Natural killer cell treated with Interleukin-12 subunit alpha and Interleukin-12 subunit beta and Interleukin-15 and Interleukin-18, amount 100 ng/mL, for 72 hours (primary cell): ENCODE measurements at regions not wholly inside any gene's neighbourhood (a gene's known extent, or its start where the extent isn't known, plus 50 kb on each side); places are given as distances from the start of the nearest gene placed in this dataset.
"Not testable (repeated sequence)": the region's sequence is repeated elsewhere in the genome, so short reads cannot be mapped to it uniquely, and the experiment has no call there.

ENCODE experiments used
- ATAC-seq, 2 donors: fragments of 150-1000 bp; cut with Tn5 transposase in 1 of 2; sonication (Bioruptor Pico), chemical (Tn5 transposase) in 1 of 2; 2 replicates each; pipeline ENCODE4 v1.10.0; 2021
- DNase-seq: peaks from one replicate; pipeline ENCODE4 v3.0.0; 2022; ENCODE audit warnings: low spot score
- H3K27ac Mint-ChIP-seq, 2 donors: 1 replicate in 1 of 2; 2 replicates in 1 of 2; pipeline ENCODE4 v1.8.0; 2022; ENCODE audit warnings: mixed read lengths in 2 of 2, mild to moderate bottlenecking in 1 of 2, moderate library complexity in 1 of 2
- H3K27me3 Mint-ChIP-seq, 2 donors: 1 replicate in 1 of 2; 2 replicates in 1 of 2; pipeline ENCODE4 v1.8.0; 2022; ENCODE audit warnings: mixed read lengths in 2 of 2
- H3K36me3 Mint-ChIP-seq: one replicate; pipeline ENCODE4 v1.8.0; 2022; ENCODE audit warnings: mixed read lengths
- H3K4me1 Mint-ChIP-seq, 2 donors: 1 replicate in 1 of 2; 2 replicates in 1 of 2; pipeline ENCODE4 v1.8.0; 2022; ENCODE audit warnings: low read depth in 2 of 2, mixed read lengths in 2 of 2, mild to moderate bottlenecking in 1 of 2
- H3K4me3 Mint-ChIP-seq: one replicate; pipeline ENCODE4 v1.8.0; 2022; ENCODE audit warnings: mixed read lengths
- H3K9me3 Mint-ChIP-seq: 2 replicates; pipeline ENCODE4 v1.8.0; 2022; ENCODE audit warnings: mixed read lengths

GRCh38 chr11:33448461-33449130, 191.4 kb downstream of the HIPK3 start:
- ATAC-seq (no peak), DNase-seq (no peak)
- H3K4me3 Mint-ChIP-seq = no peak overlapping the region
- H3K27me3 Mint-ChIP-seq = peaks cover 24 to 44% of the 10 kb centered on the region in 2 donors
- H3K4me1 Mint-ChIP-seq = no peaks in the 10 kb centered on the region
- no peaks in the 10 kb centered on the region for H3K36me3 Mint-ChIP-seq
- no peak overlapping the region for H3K27ac Mint-ChIP-seq
- no peaks in the 10 kb centered on the region for H3K9me3 Mint-ChIP-seq

- ATAC-seq = no peak
- Mint-ChIP-seq H3K27ac (no peak overlapping the region), H3K27me3 (peaks cover 17 to 36% of the 10 kb centered on the region in 2 donors)
Observed at GRCh38 chr11:33445761-33446161, 188.6 kb downstream of the HIPK3 start.

GRCh38 chr11:33444835-33445594, 187.8 kb downstream of the HIPK3 start:
- Mint-ChIP-seq H3K4me1 (no peaks in the 10 kb centered on the region), H3K27ac (no peak overlapping the region), H3K36me3 (no peaks in the 10 kb centered on the region), H3K9me3 (no peaks in the 10 kb centered on the region), H3K4me3 (no peak overlapping the region), H3K27me3 (peaks cover 17 to 36% of the 10 kb centered on the region in 2 donors)
- ATAC-seq (no peak), DNase-seq (no peak)

More at GRCh38 chr11:33445761-33446161, 188.6 kb downstream of the HIPK3 start:
- no peak for DNase-seq
- H3K36me3 Mint-ChIP-seq = no peaks in the 10 kb centered on the region
- no peaks in the 10 kb centered on the region for H3K9me3 Mint-ChIP-seq
- no peaks in the 10 kb centered on the region for H3K4me1 Mint-ChIP-seq
- no peak overlapping the region for H3K4me3 Mint-ChIP-seq

GRCh38 chr11:33443684-33444083, 186.5 kb downstream of the HIPK3 start:
- Mint-ChIP-seq H3K27ac (no peak overlapping the region), H3K4me3 (no peak overlapping the region), H3K4me1 (no peaks in the 10 kb centered on the region), H3K27me3 (peaks cover 14 to 26% of the 10 kb centered on the region in 2 donors), H3K9me3 (no peaks in the 10 kb centered on the region), H3K36me3 (no peaks in the 10 kb centered on the region)
- ATAC-seq (no peak), DNase-seq (no peak)

- H3K36me3 Mint-ChIP-seq = no peaks in the 10 kb centered on the region
- peaks cover 5% of the 10 kb centered on the region in 2 donors for H3K27me3 Mint-ChIP-seq
- DNase-seq (no peak), ATAC-seq (no peak)
- peaks cover 3% of the 10 kb centered on the region for H3K9me3 Mint-ChIP-seq
- H3K4me3 Mint-ChIP-seq = no peak overlapping the region
- H3K4me1 Mint-ChIP-seq = no peaks in the 10 kb centered on the region
- no peak overlapping the region for H3K27ac Mint-ChIP-seq
Observed at GRCh38 chr11:33438301-33438700, 181.1 kb downstream of the HIPK3 start.

- H3K4me1 Mint-ChIP-seq = no peaks in the 10 kb centered on the region
Observed at GRCh38 chr11:33437529-33437928, 180.3 kb downstream of the HIPK3 start.

GRCh38 chr11:33435216-33435615, 178.0 kb downstream of the HIPK3 start:
- ATAC-seq = no peak
- Mint-ChIP-seq H3K4me3 (no peak overlapping the region), H3K36me3 (no peaks in the 10 kb centered on the region), H3K4me1 (no peaks in the 10 kb centered on the region), H3K27ac (no peak overlapping the region), H3K9me3 (peaks cover 3% of the 10 kb centered on the region), H3K27me3 (peaks cover 3 to 14% of the 10 kb centered on the region in 2 donors)
- no peak for DNase-seq

More at GRCh38 chr11:33437529-33437928, 180.3 kb downstream of the HIPK3 start:
- Mint-ChIP-seq H3K4me3 (no peak overlapping the region), H3K27ac (no peak overlapping the region), H3K36me3 (no peaks in the 10 kb centered on the region), H3K27me3 (peaks cover under 1 to 6% of the 10 kb centered on the region in 2 donors), H3K9me3 (peaks cover 3% of the 10 kb centered on the region)
- ATAC-seq = peak in 1 of 2 donors; percentile 36
- DNase-seq = no peak

- no peak overlapping the region for H3K4me3 Mint-ChIP-seq
- DNase-seq = no peak
- H3K4me1 Mint-ChIP-seq = no peaks in the 10 kb centered on the region
- peaks cover 3% of the 10 kb centered on the region for H3K36me3 Mint-ChIP-seq
- H3K27ac Mint-ChIP-seq = no peak overlapping the region
- H3K27me3 Mint-ChIP-seq = peaks cover 8 to 22% of the 10 kb centered on the region in 2 donors
- no peak for ATAC-seq
- peaks cover 8% of the 10 kb centered on the region for H3K9me3 Mint-ChIP-seq
Observed at GRCh38 chr11:33434294-33434693, 177.1 kb downstream of the HIPK3 start.

- not testable (repeated sequence) for H3K36me3 Mint-ChIP-seq, H3K4me1 Mint-ChIP-seq, H3K27ac Mint-ChIP-seq, H3K9me3 Mint-ChIP-seq, DNase-seq, ATAC-seq, H3K4me3 Mint-ChIP-seq
- H3K27me3 Mint-ChIP-seq = peaks cover 33 to 45% of the 10 kb centered on the region in 2 donors
Observed at GRCh38 chr11:33428435-33428834, 171.3 kb downstream of the HIPK3 start.

GRCh38 chr11:33420959-33421566, 163.9 kb downstream of the HIPK3 start:
- DNase-seq (no peak), ATAC-seq (no peak)
- Mint-ChIP-seq H3K27me3 (peaks cover 27% of the 10 kb centered on the region in 2 donors), H3K4me3 (no peak overlapping the region), H3K36me3 (no peaks in the 10 kb centered on the region), H3K9me3 (no peaks in the 10 kb centered on the region), H3K4me1 (no peaks in the 10 kb centered on the region), H3K27ac (no peak overlapping the region)

- DNase-seq (no peak), ATAC-seq (no peak)
- H3K27me3 Mint-ChIP-seq = peaks cover 19 to 20% of the 10 kb centered on the region in 2 donors
- no peaks in the 10 kb centered on the region for H3K4me1 Mint-ChIP-seq
- H3K36me3 Mint-ChIP-seq = no peaks in the 10 kb centered on the region
- H3K4me3 Mint-ChIP-seq = no peak overlapping the region
- no peak overlapping the region for H3K27ac Mint-ChIP-seq
- no peaks in the 10 kb centered on the region for H3K9me3 Mint-ChIP-seq
Observed at GRCh38 chr11:33419924-33420323, 162.7 kb downstream of the HIPK3 start.

- no peak overlapping the region for H3K4me3 Mint-ChIP-seq
- H3K36me3 Mint-ChIP-seq = no peaks in the 10 kb centered on the region
- ATAC-seq = no peak
- peaks cover 10 to 20% of the 10 kb centered on the region in 2 donors for H3K27me3 Mint-ChIP-seq
- H3K27ac Mint-ChIP-seq = no peak overlapping the region
- H3K4me1 Mint-ChIP-seq = no peaks in the 10 kb centered on the region
- DNase-seq = no peak
- H3K9me3 Mint-ChIP-seq = no peaks in the 10 kb centered on the region
Observed at GRCh38 chr11:33417121-33417520, 159.9 kb downstream of the HIPK3 start.

GRCh38 chr11:33413301-33413700, 156.1 kb downstream of the HIPK3 start:
- DNase-seq (no peak), ATAC-seq (no peak)
- no peaks in the 10 kb centered on the region for H3K36me3 Mint-ChIP-seq
- H3K27ac Mint-ChIP-seq = no peak overlapping the region
- H3K4me3 Mint-ChIP-seq = no peak overlapping the region
- no peaks in the 10 kb centered on the region for H3K9me3 Mint-ChIP-seq
- no peaks in the 10 kb centered on the region for H3K4me1 Mint-ChIP-seq
- H3K27me3 Mint-ChIP-seq = peaks cover 8 to 32% of the 10 kb centered on the region in 2 donors

GRCh38 chr11:33412241-33412640, 155.1 kb downstream of the HIPK3 start:
- Mint-ChIP-seq H3K36me3 (no peaks in the 10 kb centered on the region), H3K9me3 (no peaks in the 10 kb centered on the region), H3K27ac (no peak overlapping the region), H3K4me3 (no peak overlapping the region), H3K4me1 (no peaks in the 10 kb centered on the region), H3K27me3 (peaks cover 4 to 24% of the 10 kb centered on the region in 2 donors)
- ATAC-seq (peak in 1 of 2 donors; percentile 46), DNase-seq (no peak)
